Chondrocyte (in vitro differentiated cells): ENCODE measurements at regions not wholly inside any gene's neighbourhood (a gene's known extent, or its start where the extent isn't known, plus 50 kb on each side); places are given as distances from the start of the nearest gene placed in this dataset.

Experiments used
- DNase-seq: peaks from one replicate; pipeline ENCODE4 v3.0.0; 2021; ENCODE audit warnings: mixed read lengths, low spot score
- H3K27ac Mint-ChIP-seq: one replicate; pipeline ENCODE4 v1.8.0; 2021; ENCODE audit warnings: mild to moderate bottlenecking, moderate library complexity, mixed read lengths; ENCODE audit not compliant: unreplicated experiment
- H3K27me3 Mint-ChIP-seq: 2 replicates; pipeline ENCODE4 v1.8.0; 2021; ENCODE audit warnings: low read depth, mixed read lengths
- H3K36me3 Mint-ChIP-seq: 2 replicates; pipeline ENCODE4 v1.8.0; 2021; ENCODE audit warnings: low read depth, mixed read lengths
- H3K4me1 Mint-ChIP-seq: 2 replicates; pipeline ENCODE4 v1.8.0; 2021; ENCODE audit warnings: low read depth, mild to moderate bottlenecking, mixed read lengths
- H3K4me3 Mint-ChIP-seq: one replicate; pipeline ENCODE4 v1.8.0; 2021; ENCODE audit warnings: mild to moderate bottlenecking, moderate library complexity, mixed read lengths; ENCODE audit not compliant: unreplicated experiment
- H3K9me3 Mint-ChIP-seq: 2 replicates; pipeline ENCODE4 v1.8.0; 2021; ENCODE audit warnings: low read depth, mixed read lengths
- TF ChIP-seq, protein P1 (sequence below): fragments of 200-600 bp; sonication (generic); IDR thresholded peaks from 2 replicates; pipeline ENCODE4 v1.5.0; 2021; ENCODE audit warnings: antibody characterized with exemption, mild to moderate bottlenecking, moderate library complexity

- DNase-seq, result peak; percentile 0
- Mint-ChIP-seq H3K9me3 (no peaks in the 10 kb centered on the region), H3K27me3 (no peaks in the 10 kb centered on the region), H3K4me3 (no peak overlapping the region), H3K4me1 (peaks cover 30% of the 10 kb centered on the region), H3K36me3 (no peaks in the 10 kb centered on the region), H3K27ac (no peak overlapping the region)
- TF ChIP-seq, protein P1, sequence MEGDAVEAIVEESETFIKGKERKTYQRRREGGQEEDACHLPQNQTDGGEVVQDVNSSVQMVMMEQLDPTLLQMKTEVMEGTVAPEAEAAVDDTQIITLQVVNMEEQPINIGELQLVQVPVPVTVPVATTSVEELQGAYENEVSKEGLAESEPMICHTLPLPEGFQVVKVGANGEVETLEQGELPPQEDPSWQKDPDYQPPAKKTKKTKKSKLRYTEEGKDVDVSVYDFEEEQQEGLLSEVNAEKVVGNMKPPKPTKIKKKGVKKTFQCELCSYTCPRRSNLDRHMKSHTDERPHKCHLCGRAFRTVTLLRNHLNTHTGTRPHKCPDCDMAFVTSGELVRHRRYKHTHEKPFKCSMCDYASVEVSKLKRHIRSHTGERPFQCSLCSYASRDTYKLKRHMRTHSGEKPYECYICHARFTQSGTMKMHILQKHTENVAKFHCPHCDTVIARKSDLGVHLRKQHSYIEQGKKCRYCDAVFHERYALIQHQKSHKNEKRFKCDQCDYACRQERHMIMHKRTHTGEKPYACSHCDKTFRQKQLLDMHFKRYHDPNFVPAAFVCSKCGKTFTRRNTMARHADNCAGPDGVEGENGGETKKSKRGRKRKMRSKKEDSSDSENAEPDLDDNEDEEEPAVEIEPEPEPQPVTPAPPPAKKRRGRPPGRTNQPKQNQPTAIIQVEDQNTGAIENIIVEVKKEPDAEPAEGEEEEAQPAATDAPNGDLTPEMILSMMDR, result no peak
Measured at GRCh38 chr20:50335105-50335504, 144.5 kb downstream of the CEBPB start.

DNA sequence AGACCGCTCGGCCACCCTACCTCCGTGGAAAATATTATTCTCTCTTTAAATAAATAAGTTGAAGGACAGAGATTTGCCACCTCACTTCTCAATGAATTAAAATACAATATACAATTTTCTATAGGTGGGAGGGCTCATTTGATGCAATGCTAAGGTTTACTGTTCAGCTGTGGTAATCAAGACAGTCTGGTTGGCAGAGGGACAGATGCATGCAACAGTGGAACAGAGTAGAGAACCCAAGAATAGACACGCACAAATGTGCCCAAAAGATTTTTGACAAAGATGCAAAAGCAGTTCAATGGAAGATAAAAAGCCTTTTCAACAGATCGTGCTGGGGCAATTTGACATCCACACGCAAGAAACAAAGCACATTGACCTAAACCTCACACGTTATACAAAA, 145.2 kb downstream of the CEBPB start:
- Mint-ChIP-seq H3K27ac (no peak overlapping the region), H3K4me1 (peaks cover 32% of the 10 kb centered on the region), H3K36me3 (no peaks in the 10 kb centered on the region), H3K4me3 (no peak overlapping the region), H3K9me3 (no peaks in the 10 kb centered on the region), H3K27me3 (no peaks in the 10 kb centered on the region)
- DNase-seq, result no peak
- TF ChIP-seq, protein P1, result no peak

GRCh38 chr20:50336661-50337060, 146.0 kb downstream of the CEBPB start:
- TF ChIP-seq, protein P1, result no peak
- H3K36me3 Mint-ChIP-seq, result no peaks in the 10 kb centered on the region
- no peak for DNase-seq
- H3K4me1 Mint-ChIP-seq, result peaks cover 32% of the 10 kb centered on the region
- H3K27me3 Mint-ChIP-seq, result no peaks in the 10 kb centered on the region
- no peaks in the 10 kb centered on the region for H3K9me3 Mint-ChIP-seq
- H3K27ac Mint-ChIP-seq, result no peak overlapping the region
- no peak overlapping the region for H3K4me3 Mint-ChIP-seq

- no peaks in the 10 kb centered on the region for H3K27me3 Mint-ChIP-seq
- no peaks in the 10 kb centered on the region for H3K9me3 Mint-ChIP-seq
- TF ChIP-seq, protein P1, result no peak
- peak; percentile 49 for DNase-seq
- no peaks in the 10 kb centered on the region for H3K36me3 Mint-ChIP-seq
- peaks cover 32% of the 10 kb centered on the region for H3K4me1 Mint-ChIP-seq
- H3K4me3 Mint-ChIP-seq, result no peak overlapping the region
- no peak overlapping the region for H3K27ac Mint-ChIP-seq
Measured at GRCh38 chr20:50337521-50338466, 147.2 kb downstream of the CEBPB start.

DNA sequence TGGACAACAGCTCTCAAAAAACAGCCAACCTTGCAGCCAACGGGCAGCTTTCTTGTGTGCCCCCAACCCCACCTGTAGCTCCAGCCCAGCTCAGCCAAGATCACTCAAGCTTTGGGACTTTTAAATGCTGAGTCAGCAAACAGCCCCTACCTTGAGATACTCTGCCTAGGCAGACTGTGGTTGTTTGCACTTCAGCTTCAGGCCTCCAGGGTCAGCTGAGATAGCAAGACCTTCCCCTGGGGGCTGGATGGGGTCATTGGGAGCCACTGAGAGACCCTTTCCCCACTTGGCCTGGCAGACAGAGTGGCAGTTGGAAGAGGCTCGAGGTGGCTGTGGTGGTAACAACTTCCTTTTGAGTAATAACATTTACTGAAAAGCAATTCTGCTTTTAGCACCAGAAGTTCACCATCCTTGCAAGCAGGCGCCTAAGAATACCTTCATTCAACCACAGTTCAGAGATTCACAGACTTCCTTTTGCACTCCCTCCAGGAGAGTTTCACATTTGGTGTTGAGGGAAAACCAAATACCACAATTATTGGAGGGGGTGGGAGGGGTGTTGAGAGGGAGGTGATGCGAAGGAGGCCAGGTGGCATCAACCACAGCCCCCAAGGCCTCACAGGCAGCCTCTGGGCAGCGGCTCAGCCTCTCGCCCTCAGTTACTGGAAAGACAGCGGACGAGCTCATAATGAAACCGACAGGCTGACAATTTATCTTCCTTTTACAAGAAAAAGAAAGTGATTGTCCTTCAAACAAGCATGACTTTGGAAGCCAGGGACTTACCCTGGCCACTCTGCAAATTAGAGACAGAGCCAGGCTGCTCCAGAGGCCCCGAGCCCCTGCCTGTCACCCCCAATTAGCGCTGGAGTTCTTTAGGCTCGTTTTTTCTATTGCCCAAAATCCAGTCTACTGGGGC, 148.1 kb downstream of the CEBPB start:
- H3K36me3 Mint-ChIP-seq, result no peaks in the 10 kb centered on the region
- H3K27me3 Mint-ChIP-seq, result no peaks in the 10 kb centered on the region
- no peak overlapping the region for H3K27ac Mint-ChIP-seq
- peaks cover 25% of the 10 kb centered on the region for H3K4me1 Mint-ChIP-seq
- no peaks in the 10 kb centered on the region for H3K9me3 Mint-ChIP-seq
- peak; percentile 27 for DNase-seq
- TF ChIP-seq, protein P1, result no peak
- no peak overlapping the region for H3K4me3 Mint-ChIP-seq
